HEK293 (cell line): ENCODE measurements at regions not wholly inside any gene's neighbourhood (a gene's known extent, or its start where the extent isn't known, plus 50 kb on each side); places are given as distances from the start of the nearest gene placed in this dataset.

Experiments used
- CTCF ChIA-PET: fragments of 350-600 bp; formaldehyde crosslinking; extraction: SDS; loops from one replicate; lab custom pipeline; 2021; ENCODE audit warnings: antibody characterized with exemption; lab: Yijun Ruan, JAX
- POLR2A ChIA-PET: fragments of 300-600 bp; formaldehyde crosslinking; extraction: SDS; loops from one replicate; lab custom pipeline; 2020; ENCODE audit warnings: antibody characterized with exemption, inconsistent platforms; lab: Yijun Ruan, JAX
- H3K27ac ChIP-seq: fragments of 200-500 bp; sonication (Bioruptor generic); 2 replicates; pipeline ENCODE4 v1.5.1; 2014; ENCODE audit warnings: low read depth, low read length, control low read depth, inconsistent platforms; ENCODE audit errors: extremely low read depth
- H3K36me3 ChIP-seq, 2 experiments: fragments of 200-500 bp in 1 of 2; sonication (Bioruptor generic) in 1 of 2; 1 replicate in 1 of 2; 2 replicates in 1 of 2; pipeline ENCODE4 v1.5.1; 2014 to 2017; ENCODE audit warnings: inconsistent platforms in 2 of 2, low read length in 2 of 2; ENCODE audit not compliant: control insufficient read depth in 2 of 2, insufficient read depth in 1 of 2
- H3K4me1 ChIP-seq: fragments of 200-500 bp; sonication (Bioruptor generic); 2 replicates; pipeline ENCODE4 v1.5.1; 2014; ENCODE audit warnings: mild to moderate bottlenecking, low read length, inconsistent platforms; ENCODE audit not compliant: control insufficient read depth, insufficient read depth
- H3K4me3 ChIP-seq: 2 replicates; pipeline ENCODE4 v1.5.1; 2011; ENCODE audit warnings: low read depth, mild to moderate bottlenecking, control low read depth, low read length, moderate library complexity
- H3K9me3 ChIP-seq: fragments of 200-500 bp; sonication (Bioruptor generic); 2 replicates; pipeline ENCODE4 v1.5.1; 2014; ENCODE audit warnings: low read depth, low read length, inconsistent platforms; ENCODE audit not compliant: control insufficient read depth, insufficient read depth
- FEZF1 ChIP-seq: fragments of 450-650 bp; formaldehyde crosslinking; IDR thresholded peaks from 2 replicates; pipeline ENCODE4 v1.5.1; 2016; ENCODE audit warnings: missing biosample characterization, missing genetic modification characterization
- IKZF3 ChIP-seq: fragments of 450-650 bp; IDR thresholded peaks from 2 replicates; pipeline ENCODE4 v1.5.0; 2018; ENCODE audit warnings: missing biosample characterization, mild to moderate bottlenecking, missing genetic modification characterization, moderate library complexity
- KLF10 ChIP-seq: fragments of 450-650 bp; IDR thresholded peaks from 2 replicates; pipeline ENCODE4 v1.5.1; 2018; ENCODE audit warnings: missing biosample characterization, mild to moderate bottlenecking, missing genetic modification characterization
- MZF1 ChIP-seq: fragments of 450-650 bp; formaldehyde crosslinking; IDR thresholded peaks from 2 replicates; pipeline ENCODE4 v1.5.1; 2017; ENCODE audit warnings: missing biosample characterization, missing genetic modification characterization, borderline replicate concordance
- SCRT2 ChIP-seq: fragments of 450-650 bp; formaldehyde crosslinking; IDR thresholded peaks from 2 replicates; pipeline ENCODE4 v1.5.1; 2016; ENCODE audit warnings: missing biosample characterization, missing genetic modification characterization
- SP3 ChIP-seq: fragments of 450-650 bp; formaldehyde crosslinking; IDR thresholded peaks from 2 replicates; pipeline ENCODE4 v1.5.1; 2016; ENCODE audit warnings: missing biosample characterization, missing genetic modification characterization
- ZBTB21 ChIP-seq: fragments of 450-650 bp; formaldehyde crosslinking; IDR thresholded peaks from 2 replicates; pipeline ENCODE4 v1.5.1; 2017; ENCODE audit warnings: missing biosample characterization, missing genetic modification characterization
- ZNF10 ChIP-seq: fragments of 450-650 bp; formaldehyde crosslinking; IDR thresholded peaks from 2 replicates; pipeline ENCODE4 v1.5.1; 2017; ENCODE audit warnings: missing biosample characterization, missing genetic modification characterization
- ZNF146 ChIP-seq: fragments of 450-650 bp; formaldehyde crosslinking; IDR thresholded peaks from 2 replicates; pipeline ENCODE4 v1.5.1; 2016; ENCODE audit warnings: missing biosample characterization, missing genetic modification characterization
- ZNF169 ChIP-seq: fragments of 450-650 bp; formaldehyde crosslinking; IDR thresholded peaks from 2 replicates; pipeline ENCODE4 v1.5.1; 2016; ENCODE audit warnings: missing biosample characterization, missing genetic modification characterization
- ZNF19 ChIP-seq: fragments of 450-650 bp; formaldehyde crosslinking; IDR thresholded peaks from 2 replicates; pipeline ENCODE4; 2016; ENCODE audit warnings: missing biosample characterization, missing genetic modification characterization, low read depth
- ZNF223 ChIP-seq: fragments of 450-650 bp; formaldehyde crosslinking; IDR thresholded peaks from 2 replicates; pipeline ENCODE4 v1.5.1; 2016; ENCODE audit warnings: missing biosample characterization, missing genetic modification characterization
- ZNF302 ChIP-seq: fragments of 450-650 bp; formaldehyde crosslinking; IDR thresholded peaks from 2 replicates; pipeline ENCODE4 v1.5.1; 2016; ENCODE audit warnings: missing biosample characterization, missing genetic modification characterization, low read depth
- ZNF366 ChIP-seq: fragments of 450-650 bp; formaldehyde crosslinking; conservative IDR thresholded peaks from 2 replicates; pipeline ENCODE4 v1.5.1; 2016; ENCODE audit warnings: missing biosample characterization, missing genetic modification characterization
- ZNF501 ChIP-seq: fragments of 450-650 bp; formaldehyde crosslinking; IDR thresholded peaks from 2 replicates; pipeline ENCODE4 v1.5.1; 2016; ENCODE audit warnings: missing biosample characterization, missing genetic modification characterization
- ZNF510 ChIP-seq: fragments of 450-650 bp; formaldehyde crosslinking; IDR thresholded peaks from 2 replicates; pipeline ENCODE4 v1.5.1; 2018; ENCODE audit warnings: mild to moderate bottlenecking, missing genetic modification characterization, missing biosample characterization; ENCODE audit not compliant: insufficient replicate concordance
- ZNF549 ChIP-seq: fragments of 450-650 bp; IDR thresholded peaks from 2 replicates; pipeline ENCODE4 v1.5.1; 2018; ENCODE audit warnings: missing biosample characterization, missing genetic modification characterization, mild to moderate bottlenecking, inconsistent platforms, moderate library complexity
- ZNF555 ChIP-seq: fragments of 450-650 bp; formaldehyde crosslinking; conservative IDR thresholded peaks from 2 replicates; pipeline ENCODE4 v1.5.1; 2017; ENCODE audit warnings: missing biosample characterization, mild to moderate bottlenecking, missing genetic modification characterization, inconsistent platforms
- ZNF596 ChIP-seq: fragments of 450-650 bp; IDR thresholded peaks from 2 replicates; pipeline ENCODE4 v1.5.0; 2018; ENCODE audit warnings: missing biosample characterization, mild to moderate bottlenecking, missing genetic modification characterization, moderate library complexity
- ZNF600 ChIP-seq: fragments of 450-650 bp; formaldehyde crosslinking; IDR thresholded peaks from 2 replicates; pipeline ENCODE4 v1.5.1; 2016; ENCODE audit warnings: missing biosample characterization, missing genetic modification characterization
- ZNF660 ChIP-seq: fragments of 450-650 bp; IDR thresholded peaks from 2 replicates; pipeline ENCODE4 v1.5.1; 2018; ENCODE audit warnings: missing biosample characterization, mild to moderate bottlenecking, missing genetic modification characterization
- ZNF843 ChIP-seq: fragments of 450-650 bp; formaldehyde crosslinking; IDR thresholded peaks from 2 replicates; pipeline ENCODE4 v1.5.1; 2016; ENCODE audit warnings: missing biosample characterization, missing genetic modification characterization
- ZSCAN16 ChIP-seq: fragments of 450-650 bp; formaldehyde crosslinking; IDR thresholded peaks from 2 replicates; pipeline ENCODE4 v1.5.1; 2016; ENCODE audit warnings: missing biosample characterization, missing genetic modification characterization
- TF ChIP-seq, protein P1 (sequence below): fragments of 450-650 bp; formaldehyde crosslinking; IDR thresholded peaks from 2 replicates; pipeline ENCODE4 v1.5.1; 2016; ENCODE audit warnings: missing biosample characterization, missing genetic modification characterization, borderline replicate concordance
- TF ChIP-seq, protein P2 (sequence below): fragments of 450-650 bp; formaldehyde crosslinking; IDR thresholded peaks from 2 replicates; pipeline ENCODE4 v1.5.1; 2016; ENCODE audit warnings: missing biosample characterization, missing genetic modification characterization
- TF ChIP-seq, protein P3 (sequence below): fragments of 450-650 bp; formaldehyde crosslinking; IDR thresholded peaks from 2 replicates; pipeline ENCODE4 v1.5.1; 2016; ENCODE audit warnings: missing biosample characterization, missing genetic modification characterization
- TF ChIP-seq, protein P4 (sequence below): fragments of 450-650 bp; formaldehyde crosslinking; optimal IDR thresholded peaks from 2 replicates; pipeline ENCODE3; 2016; ENCODE audit warnings: missing biosample characterization, mild to moderate bottlenecking, missing genetic modification characterization
- TF ChIP-seq, protein P5 (sequence below): fragments of 450-650 bp; formaldehyde crosslinking; IDR thresholded peaks from 2 replicates; pipeline ENCODE4 v1.5.1; 2016; ENCODE audit warnings: missing biosample characterization, missing genetic modification characterization

DNA sequence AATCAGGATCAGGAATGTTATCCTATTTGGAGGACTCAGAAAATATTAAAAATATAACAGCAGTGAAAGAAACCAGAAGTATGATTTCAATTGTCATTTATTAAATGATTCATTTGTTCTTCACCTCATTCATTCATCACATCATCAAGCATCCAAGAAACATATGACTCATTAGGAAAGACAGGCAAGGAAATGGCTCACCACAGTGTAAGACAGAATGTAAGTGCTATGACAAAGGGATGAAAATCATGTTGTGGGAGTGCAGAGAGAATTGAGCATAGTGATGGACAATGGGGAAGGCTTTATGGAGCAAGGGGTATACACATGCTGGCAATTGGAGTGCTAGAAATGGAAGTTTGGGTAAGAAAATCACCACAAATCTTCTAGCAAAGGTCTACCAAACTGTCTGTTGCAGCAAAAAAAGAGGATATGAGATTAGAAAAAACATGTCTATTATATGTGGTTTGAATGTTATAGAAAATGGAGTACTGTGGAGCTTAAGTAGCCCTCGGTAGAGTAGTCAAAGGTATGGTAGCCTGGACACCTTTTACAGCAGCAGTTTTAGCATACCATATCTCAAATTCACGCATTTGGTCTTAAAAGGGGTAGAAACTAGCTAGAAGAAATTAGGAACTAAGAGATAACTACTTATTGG lies 111.1 kb upstream of the GPR149 start (continued):
- no peak for TF ChIP-seq ZNF600 (tag by site-specific recombination)
- TF ChIP-seq ZNF169 (tag by site-specific recombination): no peak
- TF ChIP-seq ZNF302 (tag by site-specific recombination): no peak
- TF ChIP-seq ZNF10 (tag by site-specific recombination): no peak
- no peak for TF ChIP-seq ZBTB21 (tag by site-specific recombination)
- no peak for TF ChIP-seq ZNF223 (tag by site-specific recombination)
- no peak for TF ChIP-seq IKZF3 (tag by site-specific recombination)
- TF ChIP-seq MZF1: no peak

DNA sequence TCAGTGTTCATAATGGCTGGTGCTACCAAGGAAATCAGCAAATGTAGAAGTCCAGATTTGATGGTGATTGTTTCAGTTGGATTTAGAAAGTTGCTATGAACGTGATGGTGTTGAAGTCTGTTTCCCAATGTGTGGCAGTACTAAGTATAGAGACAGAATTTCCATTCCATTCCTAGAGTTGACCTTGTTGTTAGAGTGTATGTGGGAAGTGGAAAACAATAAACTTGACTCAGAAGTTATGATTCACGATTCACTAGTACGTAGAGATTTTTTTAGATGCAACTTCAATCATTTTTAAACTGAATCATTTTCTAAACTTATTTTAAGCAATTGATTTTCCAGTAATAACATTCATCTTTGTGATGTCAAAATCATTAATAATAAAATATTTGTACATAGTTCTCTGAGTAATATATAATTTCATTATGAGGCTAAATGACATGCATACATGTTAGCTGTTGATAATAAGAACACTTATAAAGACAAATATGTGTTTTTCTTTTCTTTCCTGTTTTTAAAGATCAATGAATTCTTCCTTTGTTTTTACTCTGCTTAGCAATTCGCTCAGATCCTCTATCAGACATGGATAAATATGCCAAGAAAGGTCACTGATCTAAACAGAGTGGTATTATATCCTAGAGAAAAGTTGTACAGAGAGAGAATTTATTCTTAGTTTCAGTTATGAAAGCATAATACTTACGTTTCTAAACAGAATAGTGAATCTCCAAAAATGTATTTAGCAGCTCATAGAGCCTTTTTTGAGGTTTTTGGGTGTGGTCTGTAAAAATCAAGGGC lies 108.8 kb upstream of the GPR149 start:
- no peaks in the 10 kb centered on the region for H3K9me3 ChIP-seq
- TF ChIP-seq, protein P1, sequence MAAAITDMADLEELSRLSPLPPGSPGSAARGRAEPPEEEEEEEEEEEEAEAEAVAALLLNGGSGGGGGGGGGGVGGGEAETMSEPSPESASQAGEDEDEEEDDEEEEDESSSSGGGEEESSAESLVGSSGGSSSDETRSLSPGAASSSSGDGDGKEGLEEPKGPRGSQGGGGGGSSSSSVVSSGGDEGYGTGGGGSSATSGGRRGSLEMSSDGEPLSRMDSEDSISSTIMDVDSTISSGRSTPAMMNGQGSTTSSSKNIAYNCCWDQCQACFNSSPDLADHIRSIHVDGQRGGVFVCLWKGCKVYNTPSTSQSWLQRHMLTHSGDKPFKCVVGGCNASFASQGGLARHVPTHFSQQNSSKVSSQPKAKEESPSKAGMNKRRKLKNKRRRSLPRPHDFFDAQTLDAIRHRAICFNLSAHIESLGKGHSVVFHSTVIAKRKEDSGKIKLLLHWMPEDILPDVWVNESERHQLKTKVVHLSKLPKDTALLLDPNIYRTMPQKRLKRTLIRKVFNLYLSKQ (tag by site-specific recombination): no peak
- TF ChIP-seq ZNF660 (tag by site-specific recombination) (no peak), ZNF596 (tag by site-specific recombination) (no peak), FEZF1 (tag by site-specific recombination) (no peak), ZNF510 (tag by site-specific recombination) (no peak), ZNF501 (no peak), ZNF555 (tag by site-specific recombination) (no peak), ZNF19 (no peak), ZNF549 (no peak), SCRT2 (tag by site-specific recombination) (no peak), SP3 (tag by site-specific recombination) (no peak), ZNF843 (tag by site-specific recombination) (no peak), ZNF366 (no peak), ZNF146 (no peak), KLF10 (no peak), ZSCAN16 (tag by site-specific recombination) (no peak)
- TF ChIP-seq, protein P2, sequence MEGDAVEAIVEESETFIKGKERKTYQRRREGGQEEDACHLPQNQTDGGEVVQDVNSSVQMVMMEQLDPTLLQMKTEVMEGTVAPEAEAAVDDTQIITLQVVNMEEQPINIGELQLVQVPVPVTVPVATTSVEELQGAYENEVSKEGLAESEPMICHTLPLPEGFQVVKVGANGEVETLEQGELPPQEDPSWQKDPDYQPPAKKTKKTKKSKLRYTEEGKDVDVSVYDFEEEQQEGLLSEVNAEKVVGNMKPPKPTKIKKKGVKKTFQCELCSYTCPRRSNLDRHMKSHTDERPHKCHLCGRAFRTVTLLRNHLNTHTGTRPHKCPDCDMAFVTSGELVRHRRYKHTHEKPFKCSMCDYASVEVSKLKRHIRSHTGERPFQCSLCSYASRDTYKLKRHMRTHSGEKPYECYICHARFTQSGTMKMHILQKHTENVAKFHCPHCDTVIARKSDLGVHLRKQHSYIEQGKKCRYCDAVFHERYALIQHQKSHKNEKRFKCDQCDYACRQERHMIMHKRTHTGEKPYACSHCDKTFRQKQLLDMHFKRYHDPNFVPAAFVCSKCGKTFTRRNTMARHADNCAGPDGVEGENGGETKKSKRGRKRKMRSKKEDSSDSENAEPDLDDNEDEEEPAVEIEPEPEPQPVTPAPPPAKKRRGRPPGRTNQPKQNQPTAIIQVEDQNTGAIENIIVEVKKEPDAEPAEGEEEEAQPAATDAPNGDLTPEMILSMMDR: no peak
- TF ChIP-seq, protein P3, sequence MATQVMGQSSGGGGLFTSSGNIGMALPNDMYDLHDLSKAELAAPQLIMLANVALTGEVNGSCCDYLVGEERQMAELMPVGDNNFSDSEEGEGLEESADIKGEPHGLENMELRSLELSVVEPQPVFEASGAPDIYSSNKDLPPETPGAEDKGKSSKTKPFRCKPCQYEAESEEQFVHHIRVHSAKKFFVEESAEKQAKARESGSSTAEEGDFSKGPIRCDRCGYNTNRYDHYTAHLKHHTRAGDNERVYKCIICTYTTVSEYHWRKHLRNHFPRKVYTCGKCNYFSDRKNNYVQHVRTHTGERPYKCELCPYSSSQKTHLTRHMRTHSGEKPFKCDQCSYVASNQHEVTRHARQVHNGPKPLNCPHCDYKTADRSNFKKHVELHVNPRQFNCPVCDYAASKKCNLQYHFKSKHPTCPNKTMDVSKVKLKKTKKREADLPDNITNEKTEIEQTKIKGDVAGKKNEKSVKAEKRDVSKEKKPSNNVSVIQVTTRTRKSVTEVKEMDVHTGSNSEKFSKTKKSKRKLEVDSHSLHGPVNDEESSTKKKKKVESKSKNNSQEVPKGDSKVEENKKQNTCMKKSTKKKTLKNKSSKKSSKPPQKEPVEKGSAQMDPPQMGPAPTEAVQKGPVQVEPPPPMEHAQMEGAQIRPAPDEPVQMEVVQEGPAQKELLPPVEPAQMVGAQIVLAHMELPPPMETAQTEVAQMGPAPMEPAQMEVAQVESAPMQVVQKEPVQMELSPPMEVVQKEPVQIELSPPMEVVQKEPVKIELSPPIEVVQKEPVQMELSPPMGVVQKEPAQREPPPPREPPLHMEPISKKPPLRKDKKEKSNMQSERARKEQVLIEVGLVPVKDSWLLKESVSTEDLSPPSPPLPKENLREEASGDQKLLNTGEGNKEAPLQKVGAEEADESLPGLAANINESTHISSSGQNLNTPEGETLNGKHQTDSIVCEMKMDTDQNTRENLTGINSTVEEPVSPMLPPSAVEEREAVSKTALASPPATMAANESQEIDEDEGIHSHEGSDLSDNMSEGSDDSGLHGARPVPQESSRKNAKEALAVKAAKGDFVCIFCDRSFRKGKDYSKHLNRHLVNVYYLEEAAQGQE (tag by site-specific recombination): no peak
- TF ChIP-seq, protein P4, sequence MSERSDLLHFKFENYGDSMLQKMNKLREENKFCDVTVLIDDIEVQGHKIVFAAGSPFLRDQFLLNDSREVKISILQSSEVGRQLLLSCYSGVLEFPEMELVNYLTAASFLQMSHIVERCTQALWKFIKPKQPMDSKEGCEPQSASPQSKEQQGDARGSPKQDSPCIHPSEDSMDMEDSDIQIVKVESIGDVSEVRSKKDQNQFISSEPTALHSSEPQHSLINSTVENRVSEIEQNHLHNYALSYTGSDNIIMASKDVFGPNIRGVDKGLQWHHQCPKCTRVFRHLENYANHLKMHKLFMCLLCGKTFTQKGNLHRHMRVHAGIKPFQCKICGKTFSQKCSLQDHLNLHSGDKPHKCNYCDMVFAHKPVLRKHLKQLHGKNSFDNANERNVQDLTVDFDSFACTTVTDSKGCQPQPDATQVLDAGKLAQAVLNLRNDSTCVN (tag by site-specific recombination): no peak
- TF ChIP-seq, protein P5, sequence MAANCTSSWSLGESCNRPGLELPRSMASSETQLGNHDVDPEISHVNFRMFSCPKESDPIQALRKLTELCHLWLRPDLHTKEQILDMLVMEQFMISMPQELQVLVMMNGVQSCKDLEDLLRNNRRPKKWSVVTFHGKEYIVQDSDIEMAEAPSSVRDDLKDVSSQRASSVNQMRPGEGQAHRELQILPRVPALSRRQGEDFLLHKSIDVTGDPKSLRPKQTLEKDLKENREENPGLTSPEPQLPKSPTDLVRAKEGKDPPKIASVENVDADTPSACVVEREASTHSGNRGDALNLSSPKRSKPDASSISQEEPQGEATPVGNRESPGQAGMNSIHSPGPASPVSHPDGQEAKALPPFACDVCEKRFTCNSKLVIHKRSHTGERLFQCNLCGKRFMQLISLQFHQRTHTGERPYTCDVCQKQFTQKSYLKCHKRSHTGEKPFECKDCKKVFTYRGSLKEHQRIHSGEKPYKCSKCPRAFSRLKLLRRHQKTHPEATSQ: no peak
- TF ChIP-seq, all 188 proteins: peak for 0
- no peaks in the 10 kb centered on the region for H3K36me3 ChIP-seq
- H3K4me1 ChIP-seq: no peaks in the 10 kb centered on the region
- H3K27ac ChIP-seq: no peak overlapping the region
- ChIA-PET CTCF (no interaction called here), POLR2A (no interaction called here)
- no peak overlapping the region for H3K4me3 ChIP-seq
